ENCODE measurements at regions not wholly inside any gene's neighbourhood (a gene's known extent, or its start where the extent isn't known, plus 50 kb on each side); places are given as distances from the start of the nearest gene placed in this dataset.

- no peaks in the 10 kb centered on the region for H3K9me1 ChIP-seq (replicated peaks; ENCODE audit: control insufficient read depth, extremely low read depth, insufficient read depth, low read length)
- no peak overlapping the region for H3K27ac ChIP-seq (ENCODE audit: insufficient read depth, low read depth, low read length)
- H2AFZ ChIP-seq (ENCODE audit: low read depth, low read length): no peak overlapping the region
- no peaks in the 10 kb centered on the region for H3K9me3 ChIP-seq (replicated peaks; ENCODE audit: control insufficient read depth, insufficient read depth, low read length)
- H3K79me2 ChIP-seq (ENCODE audit: control insufficient read depth, insufficient read depth, low read length): no peaks in the 10 kb centered on the region
- no peaks in the 10 kb centered on the region for H3K36me3 ChIP-seq (ENCODE audit: control insufficient read depth in 2 of 2, extremely low read depth in 1 of 2, insufficient read depth in 2 of 2, low read length in 2 of 2)
- no TSS peak for BruUV-seq (replicated peaks)
- intact Hi-C loops (cut with micrococcal nuclease): no loop called here
- FAIRE-seq (no peak), DNase-seq (ENCODE audit: low read depth, low spot score) (no peak)
- ChIA-PET CTCF (no interaction called here), POLR2A (no interaction called here)
- no peaks in the 10 kb centered on the region for H3K4me1 ChIP-seq (ENCODE audit: control insufficient read depth, extremely low read depth, insufficient read depth, low read length)
- no peak overlapping the region for H3K9ac ChIP-seq (replicated peaks; ENCODE audit: extremely low read depth, insufficient read depth, low read length)
- dilution Hi-C loops (cut with MboI; ENCODE audit: extremely low pct_ligation_motif_present, low sequenced_read_pairs): no loop called here
- H3K27me3 ChIP-seq (ENCODE audit: control insufficient read depth in 2 of 2, insufficient read depth in 2 of 2, low read length in 2 of 2): no peaks in the 10 kb centered on the region
- H4K20me1 ChIP-seq (replicated peaks; ENCODE audit: control insufficient read depth, extremely low read depth, insufficient read depth, low read length): no peaks in the 10 kb centered on the region
- no peak overlapping the region for H3K4me2 ChIP-seq (ENCODE audit: insufficient read depth, low read length)
- no peak for TF ChIP-seq POLR2A (IDR thresholded peaks at IDR 0.05; ENCODE audit: low read depth, low read length)
- no peak overlapping the region for H3K4me3 ChIP-seq (replicated peaks in 1 of 3; ENCODE audit: insufficient read depth in 1 of 3, low read depth in 1 of 3, low read length in 3 of 3)
These were observed 747.5 kb upstream of the RAB6C start for GRCh38 chr2:129231924-129232323.

- FAIRE-seq (no peak), DNase-seq (ENCODE audit: low read depth, low spot score) (no peak)
- no TSS peak for BruUV-seq (replicated peaks)
- Histone ChIP-seq H3K36me3 (ENCODE audit: control insufficient read depth in 2 of 2, extremely low read depth in 1 of 2, insufficient read depth in 2 of 2, low read length in 2 of 2) (no peaks in the 10 kb centered on the region), H3K4me1 (ENCODE audit: control insufficient read depth, extremely low read depth, insufficient read depth, low read length) (no peaks in the 10 kb centered on the region), H3K4me3 (replicated peaks in 1 of 3; ENCODE audit: insufficient read depth in 1 of 3, low read depth in 1 of 3, low read length in 3 of 3) (no peak overlapping the region), H3K9me3 (replicated peaks; ENCODE audit: control insufficient read depth, insufficient read depth, low read length) (peaks cover 3% of the 10 kb centered on the region), H3K4me2 (ENCODE audit: insufficient read depth, low read length) (no peak overlapping the region), H3K27ac (ENCODE audit: insufficient read depth, low read depth, low read length) (no peak overlapping the region), H3K79me2 (ENCODE audit: control insufficient read depth, insufficient read depth, low read length) (no peaks in the 10 kb centered on the region), H3K27me3 (ENCODE audit: control insufficient read depth in 2 of 2, insufficient read depth in 2 of 2, low read length in 2 of 2) (no peaks in the 10 kb centered on the region), H2AFZ (ENCODE audit: low read depth, low read length) (no peak overlapping the region), H4K20me1 (replicated peaks; ENCODE audit: control insufficient read depth, extremely low read depth, insufficient read depth, low read length) (no peaks in the 10 kb centered on the region), H3K9me1 (replicated peaks; ENCODE audit: control insufficient read depth, extremely low read depth, insufficient read depth, low read length) (no peaks in the 10 kb centered on the region), H3K9ac (replicated peaks; ENCODE audit: extremely low read depth, insufficient read depth, low read length) (no peak overlapping the region)
- POLR2A ChIA-PET: no interaction called here
- no peak for TF ChIP-seq POLR2AphosphoS5 (IDR thresholded peaks at IDR 0.05; ENCODE audit: insufficient read depth, low read depth, low read length)
- TF ChIP-seq MYC (IDR thresholded peaks at IDR 0.05; ENCODE audit: low read depth, low read length): no peak
- no peak for TF ChIP-seq MAX (IDR thresholded peaks at IDR 0.05; ENCODE audit: insufficient read depth, insufficient read length)
- TF ChIP-seq POLR2A (IDR thresholded peaks at IDR 0.05; ENCODE audit: low read depth, low read length): no peak
- TF ChIP-seq CTCF (IDR thresholded peaks at IDR 0.05; ENCODE audit: extremely low read depth in 1 of 2, insufficient read depth in 1 of 2, low read depth in 1 of 2, low read length in 2 of 2): no peak
- TF ChIP-seq EZH2 (IDR thresholded peaks at IDR 0.05; ENCODE audit: borderline replicate concordance, low read depth, low read length, severe bottlenecking): no peak
- no peak for TF ChIP-seq JUN (IDR thresholded peaks at IDR 0.05; ENCODE audit: borderline replicate concordance, insufficient read depth, insufficient read length, low read depth)
- TF ChIP-seq GATA2 (IDR thresholded peaks at IDR 0.05; ENCODE audit: insufficient read depth, insufficient read length, low read depth, low read length): no peak
- TF ChIP-seq FOS (IDR thresholded peaks at IDR 0.05; ENCODE audit: borderline replicate concordance, insufficient read depth, low read length): no peak
- intact Hi-C loops (cut with micrococcal nuclease) (no loop called here), dilution Hi-C loops (cut with MboI; ENCODE audit: extremely low pct_ligation_motif_present, low sequenced_read_pairs) (no loop called here)
- CTCF ChIA-PET: no interaction called here
These were observed 746.3 kb upstream of the RAB6C start for GRCh38 chr2:129233166-129233565.
